ENCODE measurements at regions not wholly inside any gene's neighbourhood (a gene's known extent, or its start where the extent isn't known, plus 50 kb on each side); places are given as distances from the start of the nearest gene placed in this dataset.

GRCh38 chr5:58156973-58157701 lies 302.7 kb downstream of the PLK2 start:
- TF ChIP-seq GATA2 (IDR thresholded peaks at IDR 0.05; ENCODE audit: low read depth, low read length) (no peak), GATA3 (IDR thresholded peaks at IDR 0.05; ENCODE audit: low read depth, low read length) (no peak)
